H9 (cell line): ENCODE measurements at regions not wholly inside any gene's neighbourhood (a gene's known extent, or its start where the extent isn't known, plus 50 kb on each side); places are given as distances from the start of the nearest gene placed in this dataset.

ENCODE experiments used
- DNase-seq: peaks from one replicate; pipeline ENCODE4 v3.0.0-alpha.2; 2017
- H2AFZ ChIP-seq: one replicate; pipeline ENCODE4 v1.6.1; 2013; ENCODE audit warnings: mild to moderate bottlenecking, low read length, control low read depth, moderate library complexity
- H2AK5ac ChIP-seq: 2 replicates; pipeline ENCODE4 v1.6.1; 2013; ENCODE audit warnings: low read length, control low read depth, mixed read lengths; ENCODE audit not compliant: insufficient read length
- H2BK120ac ChIP-seq: one replicate; pipeline ENCODE4 v1.6.1; 2013; ENCODE audit warnings: low read depth, mild to moderate bottlenecking, low read length, control low read depth, inconsistent platforms; ENCODE audit not compliant: poor library complexity, severe bottlenecking
- H2BK12ac ChIP-seq: 2 replicates; pipeline ENCODE4 v1.6.1; 2013; ENCODE audit warnings: low read length, control low read depth, mixed read lengths, low read depth; ENCODE audit not compliant: insufficient read length
- H2BK15ac ChIP-seq: 2 replicates; pipeline ENCODE4 v1.6.1; 2013; ENCODE audit warnings: low read depth, low read length, control low read depth
- H2BK20ac ChIP-seq: one replicate; pipeline ENCODE4 v1.6.1; 2013; ENCODE audit warnings: low read depth, mild to moderate bottlenecking, low read length, control low read depth, inconsistent platforms; ENCODE audit not compliant: poor library complexity, severe bottlenecking
- H2BK5ac ChIP-seq: 2 replicates; pipeline ENCODE4 v1.6.1; 2013; ENCODE audit warnings: low read length, control low read depth, mixed read lengths; ENCODE audit not compliant: insufficient read length
- H3K14ac ChIP-seq: 2 replicates; pipeline ENCODE4 v1.6.1; 2013; ENCODE audit warnings: low read length, control low read depth; ENCODE audit not compliant: insufficient read depth
- H3K18ac ChIP-seq: 2 replicates; pipeline ENCODE4 v1.6.1; 2013; ENCODE audit warnings: low read depth, mild to moderate bottlenecking, mixed read lengths, low read length, control low read depth; ENCODE audit not compliant: insufficient read length
- H3K23ac ChIP-seq: 2 replicates; pipeline ENCODE4 v1.6.1; 2013; ENCODE audit warnings: low read length, control low read depth, mixed read lengths, low read depth; ENCODE audit not compliant: insufficient read length
- H3K23me2 ChIP-seq: 2 replicates; pipeline ENCODE4 v1.6.1; 2013; ENCODE audit warnings: low read depth, mild to moderate bottlenecking, mixed read lengths, low read length, control low read depth; ENCODE audit not compliant: insufficient read length, poor library complexity, severe bottlenecking
- H3K27ac ChIP-seq: 2 replicates; pipeline ENCODE4 v1.5.1; 2013; ENCODE audit warnings: low read length, control low read depth, mixed read lengths, low read depth; ENCODE audit not compliant: insufficient read length
- H3K27me3 ChIP-seq: 2 replicates; pipeline ENCODE4 v1.6.1; 2013; ENCODE audit warnings: low read length, control low read depth, inconsistent platforms; ENCODE audit not compliant: insufficient read depth
- H3K4ac ChIP-seq: 2 replicates; pipeline ENCODE4 v1.6.1; 2013; ENCODE audit warnings: low read depth, mild to moderate bottlenecking, control low read depth, inconsistent platforms, low read length, moderate library complexity
- H3K4me1 ChIP-seq: 2 replicates; pipeline ENCODE4 v1.6.1; 2013; ENCODE audit warnings: low read length, control low read depth, inconsistent platforms; ENCODE audit not compliant: insufficient read depth
- H3K4me2 ChIP-seq: 2 replicates; pipeline ENCODE4 v1.6.1; 2013; ENCODE audit warnings: low read length, control low read depth, mixed read lengths; ENCODE audit not compliant: insufficient read length, insufficient read depth
- H3K56ac ChIP-seq: 2 replicates; pipeline ENCODE4 v1.6.1; 2013; ENCODE audit warnings: low read depth, mild to moderate bottlenecking, mixed read lengths, low read length, control low read depth; ENCODE audit not compliant: insufficient read length
- H3K79me1 ChIP-seq: 2 replicates; pipeline ENCODE4 v1.6.1; 2013; ENCODE audit warnings: low read depth, mild to moderate bottlenecking, moderate library complexity, low read length, control low read depth, inconsistent platforms; ENCODE audit not compliant: insufficient read depth, poor library complexity, severe bottlenecking
- H3K79me2 ChIP-seq: 2 replicates; pipeline ENCODE4 v1.6.1; 2013; ENCODE audit warnings: low read length, control low read depth, inconsistent platforms; ENCODE audit not compliant: insufficient read depth
- H3K9ac ChIP-seq: 2 replicates; pipeline ENCODE4 v1.6.1; 2013; ENCODE audit warnings: low read length, control low read depth, mixed read lengths; ENCODE audit not compliant: insufficient read length; ENCODE audit errors: extremely low read depth
- H3K9me3 ChIP-seq: one replicate; pipeline ENCODE4 v1.6.1; 2013; ENCODE audit warnings: low read depth, low read length, inconsistent platforms; ENCODE audit not compliant: control insufficient read depth
- H3T11ph ChIP-seq: one replicate; pipeline ENCODE4 v1.6.1; 2013; ENCODE audit warnings: mild to moderate bottlenecking, low read length, control low read depth, inconsistent platforms
- H4K20me1 ChIP-seq: one replicate; pipeline ENCODE4 v1.6.1; 2013; ENCODE audit not compliant: control insufficient read depth, insufficient read length, insufficient read depth
- H4K5ac ChIP-seq: 2 replicates; pipeline ENCODE4 v1.6.1; 2013; ENCODE audit warnings: low read depth, mild to moderate bottlenecking, mixed read lengths, low read length, control low read depth; ENCODE audit not compliant: insufficient read length
- H4K8ac ChIP-seq: replicated peaks from 2 replicates; pipeline ENCODE4 v1.6.1; 2013; ENCODE audit warnings: low read length, control low read depth, mixed read lengths, low read depth; ENCODE audit not compliant: insufficient read length
- H4K91ac ChIP-seq: 2 replicates; pipeline ENCODE4 v1.6.1; 2013; ENCODE audit warnings: low read depth, mild to moderate bottlenecking, moderate library complexity, mixed read lengths, low read length, control low read depth; ENCODE audit not compliant: insufficient read length
- H3K27ac Mint-ChIP-seq, 3 experiments: 2 replicates in 2 of 3; 3 replicates in 1 of 3; pipeline ENCODE4 v1.8.0; 2020 to 2021; ENCODE audit warnings: mixed read lengths in 3 of 3, mild to moderate bottlenecking in 1 of 3, moderate library complexity in 1 of 3
- H3K27me3 Mint-ChIP-seq: 2 replicates; pipeline ENCODE4 v1.8.0; 2021; ENCODE audit warnings: low read depth, mild to moderate bottlenecking, moderate library complexity, mixed read lengths
- H3K36me3 Mint-ChIP-seq, 3 experiments: 2 replicates in 2 of 3; 3 replicates in 1 of 3; pipeline ENCODE4 v1.8.0; 2020 to 2021; ENCODE audit warnings: low read depth in 3 of 3, mixed read lengths in 3 of 3; ENCODE audit not compliant: insufficient read depth in 1 of 3
- H3K4me1 Mint-ChIP-seq, 2 experiments: 2 replicates each; pipeline ENCODE4 v1.8.0; 2020; ENCODE audit warnings: mixed read lengths in 2 of 2
- H3K4me3 Mint-ChIP-seq, 2 experiments: 2 replicates in 1 of 2; 3 replicates in 1 of 2; pipeline ENCODE4 v1.8.0; 2020 to 2021; ENCODE audit warnings: mild to moderate bottlenecking in 2 of 2, mixed read lengths in 2 of 2, moderate library complexity in 1 of 2
- H3K9me3 Mint-ChIP-seq, 2 experiments: 2 replicates in 1 of 2; 3 replicates in 1 of 2; pipeline ENCODE4 v1.8.0; 2020; ENCODE audit warnings: mild to moderate bottlenecking in 2 of 2, mixed read lengths in 2 of 2, moderate library complexity in 1 of 2
- WGBS: extraction: QIAGEN DNeasy Blood & Tissue Kit; methylation state at CpG from one replicate; pipeline ENCODE4 v1.1.7; 2013; ENCODE audit warnings: missing lambda C conversion rate, low lambda C conversion rate, mixed read lengths; ENCODE audit not compliant: insufficient read length; ENCODE audit errors: extremely low coverage; 5-methylcytosine and 5-hydroxymethylcytosine counted together
- TF ChIP-seq, protein P1 (sequence below): fragments of 200-600 bp; sonication (generic); conservative IDR thresholded peaks from 3 replicates; pipeline ENCODE4 v1.8.0; 2021; ENCODE audit warnings: antibody characterized with exemption, mild to moderate bottlenecking

DNA sequence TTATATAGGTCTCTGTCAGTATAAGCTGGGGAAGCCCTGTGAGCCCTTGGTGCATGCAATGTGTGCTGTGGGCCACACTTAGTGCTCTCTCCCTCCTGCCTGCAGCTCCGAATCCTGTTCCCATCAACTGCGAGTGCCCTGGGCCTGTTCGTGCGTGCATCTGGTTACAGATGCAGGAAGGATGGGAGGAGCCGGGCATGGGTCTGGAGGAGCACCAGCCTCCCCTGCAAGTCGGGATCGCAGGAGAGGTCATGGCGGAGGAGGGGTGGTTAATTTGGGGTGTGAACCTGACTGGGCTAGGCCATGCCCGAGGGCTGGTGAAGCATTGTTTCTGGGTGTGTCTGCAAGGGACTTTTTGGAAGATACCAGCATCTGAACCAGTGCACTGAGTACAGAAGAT, 274.6 kb upstream of the IRX4 start:
- TF ChIP-seq, protein P1, sequence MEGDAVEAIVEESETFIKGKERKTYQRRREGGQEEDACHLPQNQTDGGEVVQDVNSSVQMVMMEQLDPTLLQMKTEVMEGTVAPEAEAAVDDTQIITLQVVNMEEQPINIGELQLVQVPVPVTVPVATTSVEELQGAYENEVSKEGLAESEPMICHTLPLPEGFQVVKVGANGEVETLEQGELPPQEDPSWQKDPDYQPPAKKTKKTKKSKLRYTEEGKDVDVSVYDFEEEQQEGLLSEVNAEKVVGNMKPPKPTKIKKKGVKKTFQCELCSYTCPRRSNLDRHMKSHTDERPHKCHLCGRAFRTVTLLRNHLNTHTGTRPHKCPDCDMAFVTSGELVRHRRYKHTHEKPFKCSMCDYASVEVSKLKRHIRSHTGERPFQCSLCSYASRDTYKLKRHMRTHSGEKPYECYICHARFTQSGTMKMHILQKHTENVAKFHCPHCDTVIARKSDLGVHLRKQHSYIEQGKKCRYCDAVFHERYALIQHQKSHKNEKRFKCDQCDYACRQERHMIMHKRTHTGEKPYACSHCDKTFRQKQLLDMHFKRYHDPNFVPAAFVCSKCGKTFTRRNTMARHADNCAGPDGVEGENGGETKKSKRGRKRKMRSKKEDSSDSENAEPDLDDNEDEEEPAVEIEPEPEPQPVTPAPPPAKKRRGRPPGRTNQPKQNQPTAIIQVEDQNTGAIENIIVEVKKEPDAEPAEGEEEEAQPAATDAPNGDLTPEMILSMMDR, result no peak
- H3K4ac ChIP-seq, result no peak overlapping the region
- no peaks in the 10 kb centered on the region for H3K9me3 ChIP-seq
- no peak overlapping the region for H2BK5ac ChIP-seq
- no peak overlapping the region for H2AK5ac ChIP-seq
- H3K4me3 Mint-ChIP-seq, result no peak overlapping the region
- no peak overlapping the region for H4K8ac ChIP-seq
- H4K20me1 ChIP-seq, result no peaks in the 10 kb centered on the region
- no peaks in the 10 kb centered on the region for H3K4me1 Mint-ChIP-seq
- no peaks in the 10 kb centered on the region for H3K79me2 ChIP-seq
- H3K79me1 ChIP-seq, result no peaks in the 10 kb centered on the region
- no peak overlapping the region for H3K23ac ChIP-seq
- no peak overlapping the region for H2BK120ac ChIP-seq
- H3K18ac ChIP-seq, result no peak overlapping the region
- WGBS, result no CpG with 5 or more reads among the region's 9 CpGs
- H4K91ac ChIP-seq, result no peak overlapping the region
- no peak overlapping the region for H2BK15ac ChIP-seq
- H3K9ac ChIP-seq, result no peak overlapping the region
- H2BK12ac ChIP-seq, result no peak overlapping the region
- H3K27me3 Mint-ChIP-seq, result peaks cover 8% of the 10 kb centered on the region
- H2AFZ ChIP-seq, result no peak overlapping the region
- no peak overlapping the region for H2BK20ac ChIP-seq
- no peak overlapping the region for H3K27ac Mint-ChIP-seq
- no peak for DNase-seq
- no peak overlapping the region for H4K5ac ChIP-seq
- no peaks in the 10 kb centered on the region for H3K9me3 Mint-ChIP-seq
- H3K27ac ChIP-seq, result no peak overlapping the region
- no peaks in the 10 kb centered on the region for H3K23me2 ChIP-seq
- no peak overlapping the region for H3K4me2 ChIP-seq
- H3T11ph ChIP-seq, result no peak overlapping the region
- no peak overlapping the region for H3K14ac ChIP-seq
- no peaks in the 10 kb centered on the region for H3K27me3 ChIP-seq
- no peaks in the 10 kb centered on the region for H3K36me3 Mint-ChIP-seq
- H3K4me1 ChIP-seq, result no peaks in the 10 kb centered on the region
- H3K56ac ChIP-seq, result no peak overlapping the region
